Neural progenitor cell (in vitro differentiated cells): ENCODE measurements at regions not wholly inside any gene's neighbourhood (a gene's known extent, or its start where the extent isn't known, plus 50 kb on each side); places are given as distances from the start of the nearest gene placed in this dataset.

Experiments
- DNase-seq: peaks from one replicate; pipeline ENCODE4 v3.0.0-alpha.2; 2016; ENCODE audit warnings: low spot score
- H2AFZ ChIP-seq: fragments of 200-600 bp; sonication (generic); replicated peaks from 2 replicates; pipeline ENCODE4 v1.6.1; 2016; ENCODE audit warnings: antibody characterized with exemption
- H3F3A ChIP-seq: fragments of 200-600 bp; sonication (generic); 2 replicates; pipeline ENCODE4 v1.6.1; 2016; ENCODE audit warnings: antibody characterized with exemption, low read depth
- H3K27ac ChIP-seq: fragments of 200-600 bp; sonication (generic); 2 replicates; pipeline ENCODE4 v1.5.1; 2016; ENCODE audit warnings: mild to moderate bottlenecking
- H3K27me3 ChIP-seq: fragments of 200-600 bp; sonication (generic); 2 replicates; pipeline ENCODE4 v1.6.1; 2016; ENCODE audit warnings: mild to moderate bottlenecking, moderate library complexity
- H3K36me3 ChIP-seq: fragments of 200-600 bp; sonication (generic); 2 replicates; pipeline ENCODE4 v1.5.1; 2016
- H3K4me1 ChIP-seq: fragments of 200-600 bp; sonication (generic); 2 replicates; pipeline ENCODE4 v1.6.1; 2016; ENCODE audit warnings: mixed run types
- H3K4me2 ChIP-seq: fragments of 200-600 bp; sonication (generic); 2 replicates; pipeline ENCODE4 v1.6.1; 2016
- H3K4me3 ChIP-seq: fragments of 200-600 bp; sonication (generic); 2 replicates; pipeline ENCODE4 v1.5.1; 2016
- H3K79me2 ChIP-seq: fragments of 200-600 bp; sonication (generic); 2 replicates; pipeline ENCODE4 v1.6.1; 2016; ENCODE audit warnings: low read depth
- H3K9ac ChIP-seq: fragments of 200-600 bp; sonication (generic); 2 replicates; pipeline ENCODE4 v1.6.1; 2016
- H3K9me3 ChIP-seq: fragments of 200-600 bp; sonication (generic); 2 replicates; pipeline ENCODE4 v1.5.1; 2016; ENCODE audit warnings: low read depth
- H4K20me1 ChIP-seq: fragments of 200-600 bp; sonication (generic); 2 replicates; pipeline ENCODE4 v1.6.1; 2016; ENCODE audit warnings: low read depth
- H3K27ac Mint-ChIP-seq: 3 replicates; pipeline ENCODE4 v1.8.0; 2021; ENCODE audit warnings: mixed read lengths
- H3K27me3 Mint-ChIP-seq: 2 replicates; pipeline ENCODE4 v1.8.0; 2022; ENCODE audit warnings: low read depth, mild to moderate bottlenecking, inconsistent platforms, moderate library complexity, mixed read lengths; ENCODE audit not compliant: insufficient read depth
- H3K36me3 Mint-ChIP-seq: 3 replicates; pipeline ENCODE4 v1.8.0; 2021; ENCODE audit warnings: mixed read lengths
- H3K4me1 Mint-ChIP-seq: 3 replicates; pipeline ENCODE4 v1.8.0; 2021; ENCODE audit warnings: mixed read lengths
- H3K4me3 Mint-ChIP-seq: 3 replicates; pipeline ENCODE4 v1.8.0; 2021; ENCODE audit warnings: mild to moderate bottlenecking, moderate library complexity, mixed read lengths
- H3K9me3 Mint-ChIP-seq: 3 replicates; pipeline ENCODE4 v1.8.0; 2020; ENCODE audit warnings: mixed read lengths
- EZH2 ChIP-seq: fragments of 200-600 bp; sonication (generic); IDR thresholded peaks from 2 replicates; pipeline ENCODE4 v1.6.1; 2017; ENCODE audit warnings: antibody characterized with exemption, mild to moderate bottlenecking, moderate library complexity
- EZH2phosphoT487 ChIP-seq: fragments of 200-600 bp; sonication (generic); IDR thresholded peaks from 2 replicates; pipeline ENCODE4 v1.6.1; 2017; ENCODE audit warnings: antibody characterized with exemption
- TF ChIP-seq, protein P1 (sequence below): fragments of 200-600 bp; sonication (generic); IDR thresholded peaks from 2 replicates; pipeline ENCODE4 v1.5.1; 2017; ENCODE audit warnings: antibody characterized with exemption, mild to moderate bottlenecking

DNA sequence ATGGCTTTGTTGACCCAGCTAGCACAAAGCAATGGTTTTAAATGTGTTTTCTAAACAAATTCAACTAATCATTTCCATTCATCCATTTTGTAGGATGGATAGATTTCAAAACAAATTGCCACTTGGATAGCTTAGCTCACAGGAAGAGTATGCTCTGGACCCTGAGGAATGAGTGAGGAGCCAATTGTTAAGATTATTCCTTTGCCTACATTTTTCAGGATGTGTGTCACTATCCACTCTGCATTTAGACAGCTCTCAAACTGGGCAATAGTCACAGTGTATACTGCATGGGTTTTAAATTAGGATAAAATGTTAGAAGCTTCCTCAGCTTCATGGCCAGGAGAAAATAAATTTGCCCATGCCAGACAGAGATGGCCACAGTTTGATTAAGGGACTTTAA lies 605.6 kb upstream of the TEX47 start:
- Mint-ChIP-seq H3K36me3 (no peaks in the 10 kb centered on the region), H3K27ac (no peak overlapping the region), H3K4me3 (no peak overlapping the region), H3K4me1 (peaks cover 9% of the 10 kb centered on the region), H3K9me3 (no peaks in the 10 kb centered on the region), H3K27me3 (no peaks in the 10 kb centered on the region)
- Histone ChIP-seq H4K20me1 (no peaks in the 10 kb centered on the region), H3K4me3 (no peak overlapping the region), H3K9ac (no peak overlapping the region), H3K4me1 (no peaks in the 10 kb centered on the region), H3K27me3 (no peaks in the 10 kb centered on the region), H3K4me2 (no peak overlapping the region), H3K27ac (no peak overlapping the region), H3K9me3 (no peaks in the 10 kb centered on the region), H2AFZ (peak overlapping the region; percentile 23), H3F3A (no peaks in the 10 kb centered on the region), H3K36me3 (no peaks in the 10 kb centered on the region), H3K79me2 (no peaks in the 10 kb centered on the region)
- TF ChIP-seq EZH2phosphoT487 (no peak), EZH2 (no peak)
- TF ChIP-seq, protein P1, sequence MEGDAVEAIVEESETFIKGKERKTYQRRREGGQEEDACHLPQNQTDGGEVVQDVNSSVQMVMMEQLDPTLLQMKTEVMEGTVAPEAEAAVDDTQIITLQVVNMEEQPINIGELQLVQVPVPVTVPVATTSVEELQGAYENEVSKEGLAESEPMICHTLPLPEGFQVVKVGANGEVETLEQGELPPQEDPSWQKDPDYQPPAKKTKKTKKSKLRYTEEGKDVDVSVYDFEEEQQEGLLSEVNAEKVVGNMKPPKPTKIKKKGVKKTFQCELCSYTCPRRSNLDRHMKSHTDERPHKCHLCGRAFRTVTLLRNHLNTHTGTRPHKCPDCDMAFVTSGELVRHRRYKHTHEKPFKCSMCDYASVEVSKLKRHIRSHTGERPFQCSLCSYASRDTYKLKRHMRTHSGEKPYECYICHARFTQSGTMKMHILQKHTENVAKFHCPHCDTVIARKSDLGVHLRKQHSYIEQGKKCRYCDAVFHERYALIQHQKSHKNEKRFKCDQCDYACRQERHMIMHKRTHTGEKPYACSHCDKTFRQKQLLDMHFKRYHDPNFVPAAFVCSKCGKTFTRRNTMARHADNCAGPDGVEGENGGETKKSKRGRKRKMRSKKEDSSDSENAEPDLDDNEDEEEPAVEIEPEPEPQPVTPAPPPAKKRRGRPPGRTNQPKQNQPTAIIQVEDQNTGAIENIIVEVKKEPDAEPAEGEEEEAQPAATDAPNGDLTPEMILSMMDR = no peak
- no peak for DNase-seq

GRCh38 chr7:89401690-89402089 lies 606.2 kb upstream of the TEX47 start:
- H3K9me3 ChIP-seq = no peaks in the 10 kb centered on the region
- Mint-ChIP-seq H3K27me3 (no peaks in the 10 kb centered on the region), H3K36me3 (no peaks in the 10 kb centered on the region), H3K4me3 (no peak overlapping the region), H3K4me1 (peaks cover 6% of the 10 kb centered on the region), H3K9me3 (no peaks in the 10 kb centered on the region), H3K27ac (no peak overlapping the region)
- no peaks in the 10 kb centered on the region for H3K79me2 ChIP-seq
- TF ChIP-seq, protein P1 = no peak
- TF ChIP-seq EZH2 (no peak), EZH2phosphoT487 (no peak)
- H2AFZ ChIP-seq = no peak overlapping the region
- H3F3A ChIP-seq = no peaks in the 10 kb centered on the region
- no peaks in the 10 kb centered on the region for H3K27me3 ChIP-seq
- no peaks in the 10 kb centered on the region for H3K4me1 ChIP-seq
- no peaks in the 10 kb centered on the region for H3K36me3 ChIP-seq
- no peak overlapping the region for H3K4me2 ChIP-seq
- H3K4me3 ChIP-seq = no peak overlapping the region
- H3K27ac ChIP-seq = no peak overlapping the region
- no peak overlapping the region for H3K9ac ChIP-seq
- H4K20me1 ChIP-seq = no peaks in the 10 kb centered on the region
- DNase-seq = no peak

- Mint-ChIP-seq H3K4me1 (no peaks in the 10 kb centered on the region), H3K27me3 (no peaks in the 10 kb centered on the region), H3K4me3 (no peak overlapping the region), H3K27ac (no peak overlapping the region), H3K9me3 (no peaks in the 10 kb centered on the region), H3K36me3 (no peaks in the 10 kb centered on the region)
- TF ChIP-seq, protein P1 = no peak
- TF ChIP-seq EZH2 = no peak
- no peak for TF ChIP-seq EZH2phosphoT487
- Histone ChIP-seq H3K27me3 (no peaks in the 10 kb centered on the region), H3K9me3 (no peaks in the 10 kb centered on the region), H3K27ac (no peak overlapping the region), H3F3A (no peaks in the 10 kb centered on the region), H3K36me3 (no peaks in the 10 kb centered on the region), H2AFZ (no peak overlapping the region), H4K20me1 (no peaks in the 10 kb centered on the region), H3K4me3 (no peak overlapping the region), H3K4me1 (no peaks in the 10 kb centered on the region), H3K79me2 (no peaks in the 10 kb centered on the region), H3K4me2 (no peak overlapping the region), H3K9ac (no peak overlapping the region)
- no peak for DNase-seq
Measured at GRCh38 chr7:89451911-89452310, 656.4 kb upstream of the TEX47 start.
